Smooth muscle cell (in vitro differentiated cells): ENCODE measurements at regions not wholly inside any gene's neighbourhood (a gene's known extent, or its start where the extent isn't known, plus 50 kb on each side); places are given as distances from the start of the nearest gene placed in this dataset.

Source experiments
- DNase-seq: peaks from one replicate; lab custom pipeline; 2025; ENCODE audit not compliant: unreplicated experiment; lab: John Stamatoyannopoulos, UW
- H2AFZ ChIP-seq: fragments of 200-600 bp; sonication (generic); 2 replicates; pipeline ENCODE4 v1.6.0; 2016; ENCODE audit warnings: antibody characterized with exemption, low read depth, mild to moderate bottlenecking
- H3F3A ChIP-seq: fragments of 200-600 bp; sonication (generic); 2 replicates; pipeline ENCODE4 v1.6.0; 2017; ENCODE audit warnings: antibody characterized with exemption, low read depth
- H3K27ac ChIP-seq: fragments of 200-600 bp; sonication (generic); 2 replicates; pipeline ENCODE4 v1.5.1; 2016; ENCODE audit warnings: low read depth, mild to moderate bottlenecking
- H3K27me3 ChIP-seq: fragments of 200-600 bp; sonication (generic); 2 replicates; pipeline ENCODE4 v1.6.1; 2016; ENCODE audit warnings: low read depth, mild to moderate bottlenecking
- H3K36me3 ChIP-seq: fragments of 200-600 bp; sonication (generic); 2 replicates; pipeline ENCODE4 v1.5.1; 2016; ENCODE audit warnings: low read depth
- H3K4me1 ChIP-seq: fragments of 200-600 bp; sonication (generic); 2 replicates; pipeline ENCODE4 v1.5.1; 2016; ENCODE audit warnings: low read depth
- H3K4me2 ChIP-seq: fragments of 200-600 bp; sonication (generic); 2 replicates; pipeline ENCODE4 v1.6.0; 2016; ENCODE audit warnings: mild to moderate bottlenecking
- H3K4me3 ChIP-seq: fragments of 200-600 bp; sonication (generic); 2 replicates; pipeline ENCODE4 v1.5.1; 2016; ENCODE audit warnings: mild to moderate bottlenecking
- H3K79me2 ChIP-seq: fragments of 200-600 bp; sonication (generic); 2 replicates; pipeline ENCODE4 v1.6.0; 2016; ENCODE audit warnings: low read depth, mild to moderate bottlenecking
- H3K9ac ChIP-seq: fragments of 200-600 bp; sonication (generic); 2 replicates; pipeline ENCODE4 v1.6.0; 2016; ENCODE audit warnings: low read depth
- H3K9me3 ChIP-seq: fragments of 200-600 bp; sonication (generic); replicated peaks from 2 replicates; pipeline ENCODE4 v1.5.1; 2016; ENCODE audit warnings: low read depth
- H4K20me1 ChIP-seq: fragments of 200-600 bp; sonication (generic); 2 replicates; pipeline ENCODE4 v1.6.0; 2016; ENCODE audit warnings: low read depth
- CTCF ChIP-seq: fragments of 200-600 bp; sonication (generic); IDR thresholded peaks from 2 replicates; pipeline ENCODE4 v1.5.1; 2017; ENCODE audit warnings: borderline replicate concordance, mild to moderate bottlenecking, antibody characterized with exemption; ENCODE audit not compliant: insufficient read depth, poor library complexity, severe bottlenecking
- WGBS: methylation state at CpG from one replicate; pipeline ENCODE4 v1.1.7; 2016; ENCODE audit warnings: low lambda C conversion rate; 5-methylcytosine and 5-hydroxymethylcytosine counted together

GRCh38 chr1:208923456-208923855, 660.1 kb upstream of the CAMK1G start:
- Histone ChIP-seq H3K4me2 (no peak overlapping the region), H3K9me3 (no peaks in the 10 kb centered on the region), H3K79me2 (no peaks in the 10 kb centered on the region), H3K4me1 (no peaks in the 10 kb centered on the region), H3F3A (no peaks in the 10 kb centered on the region), H3K4me3 (no peak overlapping the region), H3K9ac (no peak overlapping the region), H3K36me3 (no peaks in the 10 kb centered on the region), H2AFZ (no peak overlapping the region), H4K20me1 (no peaks in the 10 kb centered on the region), H3K27me3 (peaks cover 38% of the 10 kb centered on the region), H3K27ac (no peak overlapping the region)
- no peak for TF ChIP-seq CTCF
- WGBS, result 92% methylated on average over 2 of the region's 2 CpGs
- DNase-seq, result no peak

- Histone ChIP-seq H3K36me3 (no peaks in the 10 kb centered on the region), H3K9ac (no peak overlapping the region), H3K4me1 (no peaks in the 10 kb centered on the region), H3K4me2 (no peak overlapping the region), H3F3A (no peaks in the 10 kb centered on the region), H3K79me2 (no peaks in the 10 kb centered on the region), H3K4me3 (no peak overlapping the region), H3K27ac (no peak overlapping the region), H4K20me1 (no peaks in the 10 kb centered on the region), H3K27me3 (peaks cover 31% of the 10 kb centered on the region), H3K9me3 (no peaks in the 10 kb centered on the region), H2AFZ (no peak overlapping the region)
- WGBS, result 74% methylated on average over 6 of the region's 6 CpGs
- no peak for TF ChIP-seq CTCF
- no peak for DNase-seq
Measured at GRCh38 chr1:208923946-208924720, 659.4 kb upstream of the CAMK1G start.

- H2AFZ ChIP-seq, result no peak overlapping the region
Measured at GRCh38 chr1:208924928-208925327, 658.6 kb upstream of the CAMK1G start.

More at GRCh38 chr1:208924928-208925327, 658.6 kb upstream of the CAMK1G start:
- H3K4me1 ChIP-seq, result no peaks in the 10 kb centered on the region
- no peaks in the 10 kb centered on the region for H4K20me1 ChIP-seq
- no peaks in the 10 kb centered on the region for H3K79me2 ChIP-seq
- no peak for DNase-seq
- no peak overlapping the region for H3K4me2 ChIP-seq
- WGBS, result 92% methylated on average over 5 of the region's 5 CpGs
- no peaks in the 10 kb centered on the region for H3F3A ChIP-seq
- no peak for TF ChIP-seq CTCF
- H3K4me3 ChIP-seq, result no peak overlapping the region
- no peak overlapping the region for H3K27ac ChIP-seq
- H3K27me3 ChIP-seq, result peaks cover 25% of the 10 kb centered on the region
- H3K9me3 ChIP-seq, result no peaks in the 10 kb centered on the region
- no peaks in the 10 kb centered on the region for H3K36me3 ChIP-seq
- H3K9ac ChIP-seq, result no peak overlapping the region
